ENCODE measurements at regions not wholly inside any gene's neighbourhood (a gene's known extent, or its start where the extent isn't known, plus 50 kb on each side); places are given as distances from the start of the nearest gene placed in this dataset.

DNA sequence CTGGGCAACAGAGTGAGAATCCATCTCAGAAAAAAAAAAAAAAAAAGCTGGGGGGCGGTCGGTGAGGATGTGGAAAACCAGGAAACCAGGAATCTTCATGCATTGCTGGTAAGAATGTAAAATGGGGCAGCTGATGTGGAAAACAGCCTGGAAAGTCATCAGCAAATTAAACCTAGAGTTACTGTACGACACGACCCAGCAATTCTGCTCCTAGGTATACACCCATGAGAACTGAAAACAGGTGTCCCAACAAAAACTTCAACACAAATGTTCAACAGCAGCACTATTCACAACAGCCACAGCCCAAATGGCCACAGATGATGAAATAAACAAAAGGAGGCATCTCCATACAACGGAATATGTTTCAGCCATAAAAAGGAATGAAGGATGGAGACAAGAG lies 97.3 kb downstream of the NCOR2 start:
- TF ChIP-seq, protein P1, sequence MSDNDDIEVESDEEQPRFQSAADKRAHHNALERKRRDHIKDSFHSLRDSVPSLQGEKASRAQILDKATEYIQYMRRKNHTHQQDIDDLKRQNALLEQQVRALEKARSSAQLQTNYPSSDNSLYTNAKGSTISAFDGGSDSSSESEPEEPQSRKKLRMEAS (IDR thresholded peaks at IDR 0.05; ENCODE audit: low read depth, low read length): no peak
- no peak for TF ChIP-seq HDAC6 (IDR thresholded peaks at IDR 0.05; ENCODE audit: unreplicated experiment)

Measured in GM12878 (cell line).